B cell (primary cell): ENCODE measurements at regions not wholly inside any gene's neighbourhood (a gene's known extent, or its start where the extent isn't known, plus 50 kb on each side); places are given as distances from the start of the nearest gene placed in this dataset.

Experiments
- ATAC-seq: fragments of 200-7000 bp; cut with Tn5 transposase; one replicate; pipeline ENCODE4 v1.10.0; 2021; ENCODE audit warnings: low read depth, mild to moderate bottlenecking, moderate number of reproducible peaks, moderate library complexity
- CTCF ChIA-PET: fragments of 350-600 bp; sonication (Branson Sonifier 250); formaldehyde crosslinking; loops from one replicate; lab custom pipeline; 2021; ENCODE audit warnings: antibody characterized with exemption, inconsistent platforms; lab: Charles Lee
- POLR2A ChIA-PET: fragments of 350-600 bp; sonication (Branson Sonifier 250); formaldehyde crosslinking; loops from one replicate; lab custom pipeline; 2021; ENCODE audit warnings: antibody characterized with exemption; lab: Charles Lee
- DNase-seq: peaks from one replicate; pipeline ENCODE4 v3.0.0; 2013
- H2AFZ ChIP-seq: 2 replicates; pipeline ENCODE4 v1.6.1; 2012; ENCODE audit warnings: mild to moderate bottlenecking, low read depth, low read length; ENCODE audit not compliant: insufficient read depth, poor library complexity, severe bottlenecking
- H3K27ac ChIP-seq, 2 donors: 1 replicate in 1 of 2; 2 replicates in 1 of 2; pipeline ENCODE4 v1.5.1; 2012 to 2013; ENCODE audit warnings: low read length in 2 of 2, mild to moderate bottlenecking in 2 of 2, moderate library complexity in 1 of 2
- H3K27me3 ChIP-seq, 4 experiments: fragments of 200-600 bp in 1 of 4; sonication (generic) in 1 of 4; replicated peaks in 1 of 4; 1 replicate in 2 of 4; 2 replicates in 2 of 4; pipeline versions ENCODE4 v1.6.1 to v1.7.0; 2013 to 2016; ENCODE audit warnings: low read length in 3 of 4, mild to moderate bottlenecking in 2 of 4, mixed read lengths in 1 of 4, moderate library complexity in 1 of 4; ENCODE audit not compliant: insufficient read depth in 4 of 4, control insufficient read depth in 3 of 4; ENCODE audit errors: control extremely low read depth in 1 of 4
- H3K36me3 ChIP-seq, 2 experiments: replicated peaks in 1 of 2; 1 replicate in 1 of 2; 2 replicates in 1 of 2; pipeline versions ENCODE4 v1.6.1 to v1.7.1; 2013; ENCODE audit warnings: low read length in 1 of 2; ENCODE audit not compliant: insufficient read depth in 2 of 2, control insufficient read depth in 1 of 2; ENCODE audit errors: control extremely low read depth in 1 of 2, extremely low read depth in 1 of 2
- H3K4me1 ChIP-seq, 2 donors: fragments of 200-600 bp in 1 of 2; sonication (generic) in 1 of 2; 1 replicate in 1 of 2; 2 replicates in 1 of 2; pipeline versions ENCODE4 v1.5.1 to v1.6.1; 2013 to 2017; ENCODE audit warnings: low read length in 2 of 2; ENCODE audit not compliant: control insufficient read depth in 2 of 2, insufficient read depth in 2 of 2
- H3K4me2 ChIP-seq: replicated peaks from 2 replicates; pipeline ENCODE3; 2012; ENCODE audit warnings: mild to moderate bottlenecking, low read depth, low read length; ENCODE audit not compliant: poor library complexity, severe bottlenecking
- H3K4me3 ChIP-seq, 5 experiments: fragments of 200-600 bp in 1 of 5; sonication (generic) in 1 of 5; 1 replicate in 3 of 5; 2 replicates in 2 of 5; pipeline versions ENCODE4 v1.5.1 to v1.7.0; 2011 to 2016; ENCODE audit warnings: low read length in 4 of 5, mild to moderate bottlenecking in 4 of 5, low read depth in 2 of 5, control low read depth in 1 of 5, moderate library complexity in 1 of 5; ENCODE audit not compliant: insufficient read depth in 1 of 5; ENCODE audit errors: control extremely low read depth in 1 of 5, extremely low read depth in 1 of 5
- H3K79me2 ChIP-seq: fragments of 200-600 bp; sonication (generic); one replicate; pipeline ENCODE4 v1.6.0; 2016; ENCODE audit warnings: low read length; ENCODE audit not compliant: control insufficient read depth, insufficient read depth
- H3K9ac ChIP-seq: fragments of 200-600 bp; sonication (generic); 2 replicates; pipeline ENCODE4 v1.6.1; 2017; ENCODE audit warnings: mild to moderate bottlenecking, low read length, moderate library complexity
- H3K9me3 ChIP-seq, 3 donors: one replicate each; pipeline versions ENCODE4 v1.6.1 to v1.7.1; 2013; ENCODE audit warnings: low read length in 2 of 3; ENCODE audit not compliant: control insufficient read depth in 2 of 3, insufficient read depth in 1 of 3; ENCODE audit errors: control extremely low read depth in 1 of 3
- H4K20me1 ChIP-seq: 2 replicates; pipeline ENCODE4 v1.6.0; 2012; ENCODE audit warnings: mild to moderate bottlenecking, low read length; ENCODE audit not compliant: insufficient read depth, control insufficient read depth, poor library complexity, severe bottlenecking
- H3K27ac Mint-ChIP-seq: one replicate; pipeline ENCODE4 v1.8.0; 2021; ENCODE audit warnings: mixed read lengths
- H3K27me3 Mint-ChIP-seq: one replicate; pipeline ENCODE4 v1.8.0; 2021; ENCODE audit warnings: mixed read lengths
- H3K4me1 Mint-ChIP-seq: one replicate; pipeline ENCODE4 v1.8.0; 2021; ENCODE audit warnings: mixed read lengths
- H3K4me3 Mint-ChIP-seq: one replicate; pipeline ENCODE4 v1.8.0; 2021; ENCODE audit warnings: mixed read lengths
- H3K9me3 Mint-ChIP-seq: one replicate; pipeline ENCODE4 v1.8.0; 2022; ENCODE audit warnings: mixed read lengths; ENCODE audit not compliant: insufficient read depth
- CTCF ChIP-seq: fragments of 200-600 bp; IDR thresholded peaks from one replicate; pipeline ENCODE4 v1.8.0; 2022; ENCODE audit warnings: antibody characterized with exemption, mild to moderate bottlenecking
- EZH2 ChIP-seq: IDR thresholded peaks from 2 replicates; pipeline ENCODE4 v1.6.1; 2012; ENCODE audit warnings: borderline replicate concordance, low read depth, mild to moderate bottlenecking, moderate library complexity, low read length; ENCODE audit not compliant: insufficient read depth, poor library complexity, severe bottlenecking
- WGBS: methylation state at CpG from one replicate; pipeline ENCODE4 v1.1.5; 2013; ENCODE audit warnings: missing lambda C conversion rate; ENCODE audit not compliant: insufficient coverage; 5-methylcytosine and 5-hydroxymethylcytosine counted together
- intact Hi-C: fragments of 100-400 bp; cut with micrococcal nuclease; formaldehyde crosslinking; loops from one replicate; pipeline ENCODE4 v1.10.0; 2022

DNA sequence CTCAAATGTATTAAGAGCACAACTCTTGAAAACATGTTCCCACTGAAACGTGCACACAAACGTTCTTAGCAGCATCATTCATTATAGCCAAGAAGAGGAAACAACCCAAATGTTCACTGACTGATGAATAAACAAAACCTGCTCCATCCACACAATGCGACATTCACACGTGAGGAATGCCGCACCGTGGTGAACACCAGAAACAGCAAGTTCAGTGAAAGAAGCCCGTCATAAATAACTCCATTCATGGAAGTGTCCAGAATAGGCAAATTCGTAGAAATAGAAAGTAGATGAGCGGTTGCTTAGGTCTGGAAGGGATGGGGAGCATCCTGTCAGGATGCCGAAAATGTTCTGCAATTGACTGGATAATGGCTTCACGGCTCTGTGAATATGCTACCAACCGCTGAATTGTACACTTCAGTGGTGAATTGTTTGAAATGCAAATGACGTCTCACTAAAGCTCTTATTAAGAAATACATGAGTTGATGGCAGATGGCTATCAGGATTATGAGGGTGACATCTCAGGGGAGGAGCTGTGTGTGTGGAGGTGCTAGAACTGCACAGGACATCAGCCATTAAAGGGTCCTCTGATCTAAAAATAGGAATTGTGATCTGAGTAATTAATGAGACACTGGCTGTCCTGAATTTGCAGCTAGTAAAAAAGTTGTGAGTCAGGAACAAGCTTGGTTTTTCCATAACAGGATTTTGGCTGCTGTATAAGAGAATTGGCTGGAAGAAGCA, 771.0 kb downstream of the KCNJ18 start:
- H3K4me3 Mint-ChIP-seq = no peak overlapping the region
- TF ChIP-seq EZH2 (no peak), CTCF (no peak)
- ChIA-PET CTCF (no interaction called here), POLR2A (no interaction called here)
- H3K36me3 ChIP-seq = no peaks in the 10 kb centered on the region
- no peaks in the 10 kb centered on the region for H3K4me1 ChIP-seq
- H3K27ac Mint-ChIP-seq = no peak overlapping the region
- H3K9ac ChIP-seq = no peak overlapping the region
- no peaks in the 10 kb centered on the region for H3K27me3 Mint-ChIP-seq
- peaks cover 5% of the 10 kb centered on the region for H3K9me3 Mint-ChIP-seq
- H3K9me3 ChIP-seq = peaks cover 0 to 45% (median 0%) of the 10 kb centered on the region in 3 donors
- no peaks in the 10 kb centered on the region for H4K20me1 ChIP-seq
- H3K4me1 Mint-ChIP-seq = no peaks in the 10 kb centered on the region
- no peak overlapping the region for H3K27ac ChIP-seq
- H3K4me3 ChIP-seq = no peak overlapping the region
- H3K27me3 ChIP-seq = no peaks in the 10 kb centered on the region
- no peaks in the 10 kb centered on the region for H3K79me2 ChIP-seq
- H2AFZ ChIP-seq = no peak overlapping the region
- ATAC-seq = no peak
- DNase-seq = no peak
- no peak overlapping the region for H3K4me2 ChIP-seq
- 69% methylated on average over 8 of the region's 13 CpGs for WGBS
- intact Hi-C loops = no loop called here

DNA sequence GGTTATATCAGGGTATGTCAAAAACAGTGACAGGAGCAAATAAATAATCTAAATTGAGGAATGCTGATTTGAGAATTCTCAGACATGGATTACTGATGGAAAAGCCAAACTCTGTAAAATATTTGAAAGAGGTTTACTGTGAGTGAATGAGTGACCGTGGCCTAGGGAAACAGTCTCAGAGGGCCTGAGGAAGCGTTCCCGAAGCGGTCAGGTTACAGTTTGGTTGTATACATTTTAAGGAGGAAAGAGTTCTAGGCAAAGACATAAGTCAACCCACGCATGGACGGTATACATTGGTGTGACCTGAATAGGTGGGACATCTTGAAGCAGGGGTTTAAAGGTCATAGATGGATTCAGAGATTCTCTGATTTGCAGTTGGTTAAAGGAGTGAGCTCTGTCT, 771.7 kb downstream of the KCNJ18 start:
- H3K36me3 ChIP-seq = no peaks in the 10 kb centered on the region
- H3K4me1 ChIP-seq = no peaks in the 10 kb centered on the region
- H3K79me2 ChIP-seq = no peaks in the 10 kb centered on the region
- ChIA-PET POLR2A (no interaction called here), CTCF (no interaction called here)
- 85% methylated on average over 6 of the region's 6 CpGs for whole genome bisulfite sequencing
- no peak overlapping the region for H3K27ac ChIP-seq
- H2AFZ ChIP-seq = no peak overlapping the region
- ATAC-seq (no peak), DNase-seq (no peak)
- no peak overlapping the region for H3K4me3 ChIP-seq
- peaks cover 0 to 48% (median 0%) of the 10 kb centered on the region in 3 donors for H3K9me3 ChIP-seq
- H3K4me2 ChIP-seq = no peak overlapping the region
- no peak overlapping the region for H3K27ac Mint-ChIP-seq
- no peaks in the 10 kb centered on the region for H4K20me1 ChIP-seq
- H3K9me3 Mint-ChIP-seq = peaks cover 6% of the 10 kb centered on the region
- H3K4me1 Mint-ChIP-seq = no peaks in the 10 kb centered on the region
- no peak overlapping the region for H3K9ac ChIP-seq
- TF ChIP-seq EZH2 (no peak), CTCF (no peak)
- H3K4me3 Mint-ChIP-seq = no peak overlapping the region
- no peaks in the 10 kb centered on the region for H3K27me3 Mint-ChIP-seq
- intact Hi-C loops = no loop called here
- H3K27me3 ChIP-seq = no peaks in the 10 kb centered on the region
